ENCODE measurements at regions not wholly inside any gene's neighbourhood (a gene's known extent, or its start where the extent isn't known, plus 50 kb on each side); places are given as distances from the start of the nearest gene placed in this dataset.

- TF ChIP-seq EZH2 (IDR thresholded peaks at IDR 0.05) (no peak), EZH2phosphoT487 (IDR thresholded peaks at IDR 0.05; ENCODE audit: borderline replicate concordance) (no peak)
These were observed 343.0 kb downstream of the KLF5 start for GRCh38 chr13:73401769-73402168.

All from HCT116 (cell line).